ENCODE measurements at regions not wholly inside any gene's neighbourhood (a gene's known extent, or its start where the extent isn't known, plus 50 kb on each side); places are given as distances from the start of the nearest gene placed in this dataset.
"Not testable (repeated sequence)": the region's sequence is repeated elsewhere in the genome, so short reads cannot be mapped to it uniquely, and the experiment has no call there.

DNA sequence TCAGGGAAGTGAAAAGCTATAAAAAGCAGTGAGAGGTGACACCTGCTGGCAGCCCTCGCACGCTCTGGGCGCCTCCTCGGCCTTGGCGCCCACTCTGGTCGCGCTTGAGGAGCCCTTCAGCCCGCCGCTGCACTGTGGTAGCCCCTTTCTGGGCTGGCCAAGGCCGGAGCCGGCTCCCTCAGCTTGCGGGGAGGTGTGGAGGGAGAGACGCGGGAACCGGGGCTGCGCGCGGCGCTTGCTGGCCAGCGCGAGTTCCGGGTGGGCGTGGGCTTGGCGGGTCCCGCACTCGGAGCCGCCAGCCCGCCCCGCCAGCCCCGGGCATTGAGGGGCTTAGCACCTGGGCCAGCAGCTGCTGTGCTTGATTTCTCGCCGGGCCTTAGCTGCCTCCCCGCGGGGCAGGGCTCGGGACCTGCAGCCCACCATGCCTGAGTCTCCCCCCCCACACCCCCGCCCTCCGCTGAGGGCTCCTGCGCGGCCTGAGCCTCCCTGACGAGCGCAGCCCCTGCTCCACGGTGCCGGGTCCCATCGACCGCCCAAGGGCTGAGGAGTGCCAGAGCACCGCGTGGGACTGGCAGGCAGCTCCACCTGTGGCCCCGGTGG, 688.5 kb upstream of the CDH8 start:
- TF ChIP-seq, protein P1, sequence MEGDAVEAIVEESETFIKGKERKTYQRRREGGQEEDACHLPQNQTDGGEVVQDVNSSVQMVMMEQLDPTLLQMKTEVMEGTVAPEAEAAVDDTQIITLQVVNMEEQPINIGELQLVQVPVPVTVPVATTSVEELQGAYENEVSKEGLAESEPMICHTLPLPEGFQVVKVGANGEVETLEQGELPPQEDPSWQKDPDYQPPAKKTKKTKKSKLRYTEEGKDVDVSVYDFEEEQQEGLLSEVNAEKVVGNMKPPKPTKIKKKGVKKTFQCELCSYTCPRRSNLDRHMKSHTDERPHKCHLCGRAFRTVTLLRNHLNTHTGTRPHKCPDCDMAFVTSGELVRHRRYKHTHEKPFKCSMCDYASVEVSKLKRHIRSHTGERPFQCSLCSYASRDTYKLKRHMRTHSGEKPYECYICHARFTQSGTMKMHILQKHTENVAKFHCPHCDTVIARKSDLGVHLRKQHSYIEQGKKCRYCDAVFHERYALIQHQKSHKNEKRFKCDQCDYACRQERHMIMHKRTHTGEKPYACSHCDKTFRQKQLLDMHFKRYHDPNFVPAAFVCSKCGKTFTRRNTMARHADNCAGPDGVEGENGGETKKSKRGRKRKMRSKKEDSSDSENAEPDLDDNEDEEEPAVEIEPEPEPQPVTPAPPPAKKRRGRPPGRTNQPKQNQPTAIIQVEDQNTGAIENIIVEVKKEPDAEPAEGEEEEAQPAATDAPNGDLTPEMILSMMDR (IDR thresholded peaks at IDR 0.05; ENCODE audit: low read length) = not testable (repeated sequence)
- not testable (repeated sequence) for TF ChIP-seq EZH2 (optimal IDR thresholded peaks at IDR 0.05; ENCODE audit: low read depth, low read length)
